ENCODE measurements at regions not wholly inside any gene's neighbourhood (a gene's known extent, or its start where the extent isn't known, plus 50 kb on each side); places are given as distances from the start of the nearest gene placed in this dataset.

GRCh38 chr2:83901317-83901716 is 557.8 kb downstream of the SUCLG1 start:
- no peak overlapping the region for H3K4me3 ChIP-seq (ENCODE audit: low read length)
- no peaks in the 10 kb centered on the region for H3K9me2 ChIP-seq (replicated peaks; ENCODE audit: insufficient read depth, low read length)
- H2AFZ ChIP-seq (ENCODE audit: low read length): no peak overlapping the region
- no peaks in the 10 kb centered on the region for H3F3A ChIP-seq (ENCODE audit: insufficient read depth, low read length)
- no peaks in the 10 kb centered on the region for H3K9me3 ChIP-seq (replicated peaks; ENCODE audit: insufficient read depth, low read length)
- H3K4me2 ChIP-seq (ENCODE audit: low read depth, low read length): no peak overlapping the region
- no peaks in the 10 kb centered on the region for H3K79me2 ChIP-seq (ENCODE audit: low read length)
- DNase-seq: no peak
- no peaks in the 10 kb centered on the region for H3K4me1 ChIP-seq (ENCODE audit: low read length)
- no peak overlapping the region for H3K9ac ChIP-seq (ENCODE audit: low read length)
- no peaks in the 10 kb centered on the region for H4K20me1 ChIP-seq (ENCODE audit: insufficient read depth, low read length)
- H3K36me3 ChIP-seq (replicated peaks; ENCODE audit: insufficient read depth, low read length): no peaks in the 10 kb centered on the region
- H3K27ac ChIP-seq (ENCODE audit: low read length): no peak overlapping the region
- TF ChIP-seq, protein P1, sequence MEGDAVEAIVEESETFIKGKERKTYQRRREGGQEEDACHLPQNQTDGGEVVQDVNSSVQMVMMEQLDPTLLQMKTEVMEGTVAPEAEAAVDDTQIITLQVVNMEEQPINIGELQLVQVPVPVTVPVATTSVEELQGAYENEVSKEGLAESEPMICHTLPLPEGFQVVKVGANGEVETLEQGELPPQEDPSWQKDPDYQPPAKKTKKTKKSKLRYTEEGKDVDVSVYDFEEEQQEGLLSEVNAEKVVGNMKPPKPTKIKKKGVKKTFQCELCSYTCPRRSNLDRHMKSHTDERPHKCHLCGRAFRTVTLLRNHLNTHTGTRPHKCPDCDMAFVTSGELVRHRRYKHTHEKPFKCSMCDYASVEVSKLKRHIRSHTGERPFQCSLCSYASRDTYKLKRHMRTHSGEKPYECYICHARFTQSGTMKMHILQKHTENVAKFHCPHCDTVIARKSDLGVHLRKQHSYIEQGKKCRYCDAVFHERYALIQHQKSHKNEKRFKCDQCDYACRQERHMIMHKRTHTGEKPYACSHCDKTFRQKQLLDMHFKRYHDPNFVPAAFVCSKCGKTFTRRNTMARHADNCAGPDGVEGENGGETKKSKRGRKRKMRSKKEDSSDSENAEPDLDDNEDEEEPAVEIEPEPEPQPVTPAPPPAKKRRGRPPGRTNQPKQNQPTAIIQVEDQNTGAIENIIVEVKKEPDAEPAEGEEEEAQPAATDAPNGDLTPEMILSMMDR (IDR thresholded peaks at IDR 0.05; ENCODE audit: low read length): no peak
- TF ChIP-seq EZH2phosphoT487 (IDR thresholded peaks at IDR 0.05; ENCODE audit: low read length) (no peak), EZH2 (optimal IDR thresholded peaks at IDR 0.05; ENCODE audit: low read depth, low read length) (no peak)
- no peaks in the 10 kb centered on the region for H3K27me3 ChIP-seq (replicated peaks; ENCODE audit: insufficient read depth, low read length)

DNA sequence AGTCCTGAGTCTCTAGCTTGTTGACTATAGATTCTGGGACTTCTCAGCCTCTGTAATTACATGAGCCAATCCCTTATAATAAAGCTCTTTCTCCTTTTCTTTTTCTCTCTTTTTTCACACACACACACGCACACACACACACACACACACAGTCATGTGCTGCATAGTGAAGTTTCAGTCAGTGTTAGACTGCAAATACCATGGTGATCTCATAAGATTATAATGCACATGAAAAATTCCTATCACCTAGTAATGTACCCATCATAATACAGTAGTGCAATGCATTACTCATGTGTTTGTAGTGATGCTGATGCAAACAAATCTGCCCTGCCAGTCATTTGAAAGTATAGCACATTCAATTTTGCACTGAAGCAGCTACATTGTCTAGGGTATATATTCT is 558.2 kb downstream of the SUCLG1 start:
- TF ChIP-seq EZH2phosphoT487 (IDR thresholded peaks at IDR 0.05; ENCODE audit: low read length): no peak
- TF ChIP-seq EZH2 (optimal IDR thresholded peaks at IDR 0.05; ENCODE audit: low read depth, low read length): no peak
- TF ChIP-seq, protein P1 (IDR thresholded peaks at IDR 0.05; ENCODE audit: low read length): no peak
- Histone ChIP-seq H3K36me3 (replicated peaks; ENCODE audit: insufficient read depth, low read length) (no peaks in the 10 kb centered on the region), H3K9ac (ENCODE audit: low read length) (no peak overlapping the region), H3K4me2 (ENCODE audit: low read depth, low read length) (no peak overlapping the region), H3K9me3 (replicated peaks; ENCODE audit: insufficient read depth, low read length) (no peaks in the 10 kb centered on the region), H2AFZ (ENCODE audit: low read length) (no peak overlapping the region), H3K79me2 (ENCODE audit: low read length) (no peaks in the 10 kb centered on the region), H3F3A (ENCODE audit: insufficient read depth, low read length) (no peaks in the 10 kb centered on the region), H4K20me1 (ENCODE audit: insufficient read depth, low read length) (no peaks in the 10 kb centered on the region), H3K27ac (ENCODE audit: low read length) (no peak overlapping the region), H3K27me3 (replicated peaks; ENCODE audit: insufficient read depth, low read length) (no peaks in the 10 kb centered on the region), H3K4me1 (ENCODE audit: low read length) (no peaks in the 10 kb centered on the region), H3K9me2 (replicated peaks; ENCODE audit: insufficient read depth, low read length) (no peaks in the 10 kb centered on the region), H3K4me3 (ENCODE audit: low read length) (no peak overlapping the region)
- DNase-seq: no peak

DNA sequence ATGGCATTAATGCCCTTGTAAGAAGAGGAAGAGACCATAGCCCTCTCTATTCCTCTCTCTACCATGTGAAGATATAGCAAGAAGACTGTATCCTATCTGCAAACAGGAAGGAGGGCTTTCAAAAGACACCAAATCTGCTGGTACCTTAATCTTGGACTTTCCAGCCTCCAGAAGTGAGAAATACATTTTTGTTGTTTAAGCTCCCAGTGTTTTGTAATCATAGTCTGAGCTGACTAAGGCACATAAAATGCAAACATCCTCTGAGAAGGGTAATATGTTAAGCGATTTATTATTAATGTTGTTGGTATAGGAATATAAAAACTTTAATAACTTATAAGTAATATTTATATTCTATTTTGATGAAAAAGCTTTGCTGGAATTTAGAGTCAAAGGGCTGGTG is 559.8 kb downstream of the SUCLG1 start:
- no peak overlapping the region for H3K4me3 ChIP-seq (ENCODE audit: low read length)
- no peaks in the 10 kb centered on the region for H3K9me2 ChIP-seq (replicated peaks; ENCODE audit: insufficient read depth, low read length)
- no peak for DNase-seq
- TF ChIP-seq, protein P1 (IDR thresholded peaks at IDR 0.05; ENCODE audit: low read length): no peak
- TF ChIP-seq EZH2phosphoT487 (IDR thresholded peaks at IDR 0.05; ENCODE audit: low read length): no peak
- no peak for TF ChIP-seq EZH2 (optimal IDR thresholded peaks at IDR 0.05; ENCODE audit: low read depth, low read length)
- H3K27ac ChIP-seq (ENCODE audit: low read length): no peak overlapping the region
- no peaks in the 10 kb centered on the region for H3K9me3 ChIP-seq (replicated peaks; ENCODE audit: insufficient read depth, low read length)
- no peak overlapping the region for H3K9ac ChIP-seq (ENCODE audit: low read length)
- H3K4me1 ChIP-seq (ENCODE audit: low read length): no peaks in the 10 kb centered on the region
- no peaks in the 10 kb centered on the region for H3F3A ChIP-seq (ENCODE audit: insufficient read depth, low read length)
- H3K36me3 ChIP-seq (replicated peaks; ENCODE audit: insufficient read depth, low read length): no peaks in the 10 kb centered on the region
- H3K4me2 ChIP-seq (ENCODE audit: low read depth, low read length): no peak overlapping the region
- H4K20me1 ChIP-seq (ENCODE audit: insufficient read depth, low read length): no peaks in the 10 kb centered on the region
- H3K79me2 ChIP-seq (ENCODE audit: low read length): no peaks in the 10 kb centered on the region
- no peak overlapping the region for H2AFZ ChIP-seq (ENCODE audit: low read length)
- no peaks in the 10 kb centered on the region for H3K27me3 ChIP-seq (replicated peaks; ENCODE audit: insufficient read depth, low read length)
